ENCODE measurements at regions not wholly inside any gene's neighbourhood (a gene's known extent, or its start where the extent isn't known, plus 50 kb on each side); places are given as distances from the start of the nearest gene placed in this dataset.

DNA sequence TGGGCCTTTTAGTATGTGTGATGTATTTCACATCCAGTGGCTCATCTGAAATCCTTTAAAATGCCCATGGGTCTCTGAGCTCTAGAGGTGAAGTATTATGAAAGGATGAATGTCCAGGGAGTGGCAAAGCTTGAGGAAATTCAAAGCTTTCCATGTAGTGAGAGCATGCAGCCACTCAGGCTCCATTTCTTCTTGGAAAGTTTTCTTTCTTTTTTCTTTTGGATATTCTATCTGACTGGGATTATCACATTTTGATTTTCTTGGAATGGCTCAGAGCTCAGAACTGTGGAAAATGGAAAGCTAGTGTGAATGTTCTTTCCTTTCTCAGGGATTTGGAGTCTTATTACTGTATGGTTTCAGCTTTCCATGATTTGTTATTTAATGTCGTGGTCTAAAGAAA, 397.4 kb downstream of the CD109 start:
- TF ChIP-seq POLR2AphosphoS5 (IDR thresholded peaks at IDR 0.05) (no peak), CTCF (IDR thresholded peaks at IDR 0.05) (no peak), POLR2A (IDR thresholded peaks at IDR 0.05) (no peak)
